ENCODE measurements at regions not wholly inside any gene's neighbourhood (a gene's known extent, or its start where the extent isn't known, plus 50 kb on each side); places are given as distances from the start of the nearest gene placed in this dataset.

DNA sequence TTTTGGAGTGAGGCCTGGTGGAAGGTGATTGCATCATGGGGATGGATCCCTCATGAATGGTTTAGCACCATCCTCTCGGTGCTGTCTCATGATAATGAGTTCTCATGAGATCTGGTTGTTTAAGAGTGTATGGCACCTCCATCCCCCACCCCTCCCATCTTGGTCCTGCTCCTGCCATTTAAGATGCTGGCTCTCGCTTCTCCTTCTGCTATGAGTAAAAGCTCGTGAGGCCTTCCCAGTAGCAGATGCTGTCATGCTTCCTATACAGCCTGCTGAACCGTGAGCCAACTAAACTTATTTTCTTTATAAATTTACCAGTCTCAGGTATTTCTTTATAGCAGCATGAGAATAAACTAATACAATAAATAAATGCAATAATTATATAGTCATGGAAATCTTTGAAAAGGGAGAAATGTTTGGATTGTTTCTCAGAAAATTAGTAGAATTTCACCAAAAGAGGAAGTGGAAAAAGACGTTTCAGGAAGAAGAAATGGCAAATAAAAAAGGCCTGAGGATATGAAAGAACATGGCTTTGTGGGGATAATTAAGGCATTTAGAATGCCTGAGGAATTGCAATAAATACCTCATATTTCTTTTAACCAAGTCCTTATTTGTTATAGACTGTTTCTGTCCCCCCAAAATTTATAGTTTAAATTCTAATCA, 451.2 kb upstream of the ADGRL4 start:
- Histone ChIP-seq H3K9ac (ENCODE audit: low read length) (no peak overlapping the region), H3K9me2 (ENCODE audit: insufficient read depth, low read length) (no peaks in the 10 kb centered on the region), H3K4me3 (ENCODE audit: low read length) (no peak overlapping the region), H3K27ac (ENCODE audit: low read length) (no peak overlapping the region), H3K79me2 (replicated peaks; ENCODE audit: insufficient read depth, low read length) (no peaks in the 10 kb centered on the region), H3K27me3 (ENCODE audit: insufficient read depth, low read depth, low read length) (no peaks in the 10 kb centered on the region), H4K20me1 (ENCODE audit: insufficient read depth) (no peaks in the 10 kb centered on the region), H3K4me2 (ENCODE audit: low read length) (no peak overlapping the region), H3F3A (ENCODE audit: insufficient read depth, low read length, poor library complexity, severe bottlenecking) (no peaks in the 10 kb centered on the region), H2AFZ (ENCODE audit: low read depth, low read length) (no peak overlapping the region), H3K9me3 (ENCODE audit: low read length) (no peaks in the 10 kb centered on the region), H3K36me3 (ENCODE audit: insufficient read depth, low read length) (no peaks in the 10 kb centered on the region)
- no peak for TF ChIP-seq EZH2 (IDR thresholded peaks at IDR 0.05; ENCODE audit: borderline replicate concordance, insufficient read depth, low read length, poor library complexity, severe bottlenecking)
- no peak for TF ChIP-seq TAF1 (IDR thresholded peaks at IDR 0.05; ENCODE audit: low read depth)
- TF ChIP-seq, protein P1, sequence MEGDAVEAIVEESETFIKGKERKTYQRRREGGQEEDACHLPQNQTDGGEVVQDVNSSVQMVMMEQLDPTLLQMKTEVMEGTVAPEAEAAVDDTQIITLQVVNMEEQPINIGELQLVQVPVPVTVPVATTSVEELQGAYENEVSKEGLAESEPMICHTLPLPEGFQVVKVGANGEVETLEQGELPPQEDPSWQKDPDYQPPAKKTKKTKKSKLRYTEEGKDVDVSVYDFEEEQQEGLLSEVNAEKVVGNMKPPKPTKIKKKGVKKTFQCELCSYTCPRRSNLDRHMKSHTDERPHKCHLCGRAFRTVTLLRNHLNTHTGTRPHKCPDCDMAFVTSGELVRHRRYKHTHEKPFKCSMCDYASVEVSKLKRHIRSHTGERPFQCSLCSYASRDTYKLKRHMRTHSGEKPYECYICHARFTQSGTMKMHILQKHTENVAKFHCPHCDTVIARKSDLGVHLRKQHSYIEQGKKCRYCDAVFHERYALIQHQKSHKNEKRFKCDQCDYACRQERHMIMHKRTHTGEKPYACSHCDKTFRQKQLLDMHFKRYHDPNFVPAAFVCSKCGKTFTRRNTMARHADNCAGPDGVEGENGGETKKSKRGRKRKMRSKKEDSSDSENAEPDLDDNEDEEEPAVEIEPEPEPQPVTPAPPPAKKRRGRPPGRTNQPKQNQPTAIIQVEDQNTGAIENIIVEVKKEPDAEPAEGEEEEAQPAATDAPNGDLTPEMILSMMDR (IDR thresholded peaks at IDR 0.05; ENCODE audit: poor library complexity, severe bottlenecking): no peak
- TF ChIP-seq POLR2AphosphoS5 (IDR thresholded peaks at IDR 0.05): no peak
- TF ChIP-seq MXI1 (conservative IDR thresholded peaks at IDR 0.05; ENCODE audit: poor library complexity, severe bottlenecking): no peak
- no peak for TF ChIP-seq RAD21 (conservative IDR thresholded peaks at IDR 0.05)
- TF ChIP-seq EP300 (conservative IDR thresholded peaks at IDR 0.05; ENCODE audit: poor library complexity, severe bottlenecking): no peak
- TF ChIP-seq SMC3 (conservative IDR thresholded peaks at IDR 0.05; ENCODE audit: poor library complexity): no peak
- TF ChIP-seq, protein P2, sequence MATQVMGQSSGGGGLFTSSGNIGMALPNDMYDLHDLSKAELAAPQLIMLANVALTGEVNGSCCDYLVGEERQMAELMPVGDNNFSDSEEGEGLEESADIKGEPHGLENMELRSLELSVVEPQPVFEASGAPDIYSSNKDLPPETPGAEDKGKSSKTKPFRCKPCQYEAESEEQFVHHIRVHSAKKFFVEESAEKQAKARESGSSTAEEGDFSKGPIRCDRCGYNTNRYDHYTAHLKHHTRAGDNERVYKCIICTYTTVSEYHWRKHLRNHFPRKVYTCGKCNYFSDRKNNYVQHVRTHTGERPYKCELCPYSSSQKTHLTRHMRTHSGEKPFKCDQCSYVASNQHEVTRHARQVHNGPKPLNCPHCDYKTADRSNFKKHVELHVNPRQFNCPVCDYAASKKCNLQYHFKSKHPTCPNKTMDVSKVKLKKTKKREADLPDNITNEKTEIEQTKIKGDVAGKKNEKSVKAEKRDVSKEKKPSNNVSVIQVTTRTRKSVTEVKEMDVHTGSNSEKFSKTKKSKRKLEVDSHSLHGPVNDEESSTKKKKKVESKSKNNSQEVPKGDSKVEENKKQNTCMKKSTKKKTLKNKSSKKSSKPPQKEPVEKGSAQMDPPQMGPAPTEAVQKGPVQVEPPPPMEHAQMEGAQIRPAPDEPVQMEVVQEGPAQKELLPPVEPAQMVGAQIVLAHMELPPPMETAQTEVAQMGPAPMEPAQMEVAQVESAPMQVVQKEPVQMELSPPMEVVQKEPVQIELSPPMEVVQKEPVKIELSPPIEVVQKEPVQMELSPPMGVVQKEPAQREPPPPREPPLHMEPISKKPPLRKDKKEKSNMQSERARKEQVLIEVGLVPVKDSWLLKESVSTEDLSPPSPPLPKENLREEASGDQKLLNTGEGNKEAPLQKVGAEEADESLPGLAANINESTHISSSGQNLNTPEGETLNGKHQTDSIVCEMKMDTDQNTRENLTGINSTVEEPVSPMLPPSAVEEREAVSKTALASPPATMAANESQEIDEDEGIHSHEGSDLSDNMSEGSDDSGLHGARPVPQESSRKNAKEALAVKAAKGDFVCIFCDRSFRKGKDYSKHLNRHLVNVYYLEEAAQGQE (IDR thresholded peaks at IDR 0.05; ENCODE audit: borderline replicate concordance): no peak

DNA sequence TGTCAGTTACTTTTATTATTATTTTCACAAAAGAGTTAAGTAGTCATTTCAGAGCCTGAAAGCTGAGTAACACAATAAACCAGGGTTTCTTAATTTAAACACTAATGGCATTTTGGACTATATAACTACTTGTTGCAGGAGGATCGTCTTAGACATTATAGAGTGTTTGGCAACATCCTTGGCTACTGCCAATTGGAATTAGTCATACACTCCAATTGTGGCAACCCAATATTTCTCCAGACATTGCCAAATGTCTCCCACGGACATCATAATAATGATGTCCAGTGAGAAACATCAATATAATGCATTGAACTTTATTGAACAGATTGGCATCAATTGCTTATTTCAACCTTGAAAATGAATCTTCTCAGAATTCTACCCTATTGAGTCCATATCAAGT, 441.9 kb upstream of the ADGRL4 start:
- Histone ChIP-seq H4K20me1 (ENCODE audit: insufficient read depth) (no peaks in the 10 kb centered on the region), H3K27ac (ENCODE audit: low read length) (no peak overlapping the region), H3K9ac (ENCODE audit: low read length) (no peak overlapping the region), H3F3A (ENCODE audit: insufficient read depth, low read length, poor library complexity, severe bottlenecking) (no peaks in the 10 kb centered on the region), H3K79me2 (replicated peaks; ENCODE audit: insufficient read depth, low read length) (no peaks in the 10 kb centered on the region), H3K4me2 (ENCODE audit: low read length) (no peak overlapping the region), H3K27me3 (ENCODE audit: insufficient read depth, low read depth, low read length) (no peaks in the 10 kb centered on the region), H3K9me3 (ENCODE audit: low read length) (no peaks in the 10 kb centered on the region), H2AFZ (ENCODE audit: low read depth, low read length) (no peak overlapping the region), H3K36me3 (ENCODE audit: insufficient read depth, low read length) (no peaks in the 10 kb centered on the region), H3K4me3 (ENCODE audit: low read length) (no peak overlapping the region), H3K9me2 (ENCODE audit: insufficient read depth, low read length) (no peaks in the 10 kb centered on the region)
- TF ChIP-seq RAD21 (conservative IDR thresholded peaks at IDR 0.05): no peak
- TF ChIP-seq, protein P2 (IDR thresholded peaks at IDR 0.05; ENCODE audit: borderline replicate concordance): no peak
- no peak for TF ChIP-seq EP300 (conservative IDR thresholded peaks at IDR 0.05; ENCODE audit: poor library complexity, severe bottlenecking)
- no peak for TF ChIP-seq TAF1 (IDR thresholded peaks at IDR 0.05; ENCODE audit: low read depth)
- TF ChIP-seq, protein P1 (IDR thresholded peaks at IDR 0.05; ENCODE audit: poor library complexity, severe bottlenecking): no peak
- no peak for TF ChIP-seq SMC3 (conservative IDR thresholded peaks at IDR 0.05; ENCODE audit: poor library complexity)
- no peak for TF ChIP-seq MXI1 (conservative IDR thresholded peaks at IDR 0.05; ENCODE audit: poor library complexity, severe bottlenecking)

All from neural cell (in vitro differentiated cells).